GM12892 (cell line): ENCODE measurements at regions not wholly inside any gene's neighbourhood (a gene's known extent, or its start where the extent isn't known, plus 50 kb on each side); places are given as distances from the start of the nearest gene placed in this dataset.

Experiments
- POLR2A ChIP-seq: IDR thresholded peaks from 2 replicates; pipeline ENCODE4 v1.6.1; 2011; ENCODE audit warnings: low read depth, low read length, control low read depth
- TAF1 ChIP-seq: IDR thresholded peaks from 2 replicates; pipeline ENCODE4 v1.6.1; 2011; ENCODE audit warnings: low read depth, mild to moderate bottlenecking, control low read depth, low read length, borderline replicate concordance

DNA sequence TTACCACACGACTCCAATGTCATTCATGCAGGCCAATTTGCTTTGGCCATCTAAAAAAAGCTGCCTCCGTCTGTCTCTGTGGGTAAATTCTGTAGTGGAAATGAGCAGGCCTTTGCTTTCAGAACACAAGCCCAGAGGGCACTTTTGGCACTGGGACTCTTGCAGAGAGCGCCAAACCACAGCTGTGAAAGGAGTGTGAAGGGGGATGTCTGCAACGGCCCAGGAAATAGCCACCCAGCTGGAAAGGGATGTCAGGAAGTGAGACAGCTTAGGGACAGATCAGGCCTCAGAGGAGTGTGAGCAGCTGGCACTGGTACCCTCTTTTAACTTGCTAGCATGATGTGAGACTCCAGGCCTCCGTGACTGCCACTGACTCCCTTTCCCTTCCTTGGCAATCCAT, 152.4 kb downstream of the DKK1 start:
- no peak for TF ChIP-seq POLR2A
- TF ChIP-seq TAF1, result no peak
